ENCODE measurements at regions not wholly inside any gene's neighbourhood (a gene's known extent, or its start where the extent isn't known, plus 50 kb on each side); places are given as distances from the start of the nearest gene placed in this dataset.

- no peaks in the 10 kb centered on the region for H3K27me3 ChIP-seq (ENCODE audit: insufficient read depth, poor library complexity, severe bottlenecking)
- TF ChIP-seq GABPA (IDR thresholded peaks at IDR 0.05; ENCODE audit: low read depth) (no peak), REST (IDR thresholded peaks at IDR 0.05; ENCODE audit: insufficient replicate concordance, low read depth) (no peak)
- TF ChIP-seq, protein P1, sequence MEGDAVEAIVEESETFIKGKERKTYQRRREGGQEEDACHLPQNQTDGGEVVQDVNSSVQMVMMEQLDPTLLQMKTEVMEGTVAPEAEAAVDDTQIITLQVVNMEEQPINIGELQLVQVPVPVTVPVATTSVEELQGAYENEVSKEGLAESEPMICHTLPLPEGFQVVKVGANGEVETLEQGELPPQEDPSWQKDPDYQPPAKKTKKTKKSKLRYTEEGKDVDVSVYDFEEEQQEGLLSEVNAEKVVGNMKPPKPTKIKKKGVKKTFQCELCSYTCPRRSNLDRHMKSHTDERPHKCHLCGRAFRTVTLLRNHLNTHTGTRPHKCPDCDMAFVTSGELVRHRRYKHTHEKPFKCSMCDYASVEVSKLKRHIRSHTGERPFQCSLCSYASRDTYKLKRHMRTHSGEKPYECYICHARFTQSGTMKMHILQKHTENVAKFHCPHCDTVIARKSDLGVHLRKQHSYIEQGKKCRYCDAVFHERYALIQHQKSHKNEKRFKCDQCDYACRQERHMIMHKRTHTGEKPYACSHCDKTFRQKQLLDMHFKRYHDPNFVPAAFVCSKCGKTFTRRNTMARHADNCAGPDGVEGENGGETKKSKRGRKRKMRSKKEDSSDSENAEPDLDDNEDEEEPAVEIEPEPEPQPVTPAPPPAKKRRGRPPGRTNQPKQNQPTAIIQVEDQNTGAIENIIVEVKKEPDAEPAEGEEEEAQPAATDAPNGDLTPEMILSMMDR (IDR thresholded peaks at IDR 0.05; ENCODE audit: insufficient read depth, low read length) = no peak
- no peak overlapping the region for H3K27ac ChIP-seq (replicated peaks)
- no peak overlapping the region for H3K4me3 ChIP-seq (replicated peaks; ENCODE audit: insufficient read depth, low read length)
- no peak for DNase-seq (ENCODE audit: low read depth in 1 of 2, low spot score in 1 of 2)
Measured at GRCh38 chr2:145753041-145753608, 1233.2 kb upstream of the ZEB2 start.

DNA sequence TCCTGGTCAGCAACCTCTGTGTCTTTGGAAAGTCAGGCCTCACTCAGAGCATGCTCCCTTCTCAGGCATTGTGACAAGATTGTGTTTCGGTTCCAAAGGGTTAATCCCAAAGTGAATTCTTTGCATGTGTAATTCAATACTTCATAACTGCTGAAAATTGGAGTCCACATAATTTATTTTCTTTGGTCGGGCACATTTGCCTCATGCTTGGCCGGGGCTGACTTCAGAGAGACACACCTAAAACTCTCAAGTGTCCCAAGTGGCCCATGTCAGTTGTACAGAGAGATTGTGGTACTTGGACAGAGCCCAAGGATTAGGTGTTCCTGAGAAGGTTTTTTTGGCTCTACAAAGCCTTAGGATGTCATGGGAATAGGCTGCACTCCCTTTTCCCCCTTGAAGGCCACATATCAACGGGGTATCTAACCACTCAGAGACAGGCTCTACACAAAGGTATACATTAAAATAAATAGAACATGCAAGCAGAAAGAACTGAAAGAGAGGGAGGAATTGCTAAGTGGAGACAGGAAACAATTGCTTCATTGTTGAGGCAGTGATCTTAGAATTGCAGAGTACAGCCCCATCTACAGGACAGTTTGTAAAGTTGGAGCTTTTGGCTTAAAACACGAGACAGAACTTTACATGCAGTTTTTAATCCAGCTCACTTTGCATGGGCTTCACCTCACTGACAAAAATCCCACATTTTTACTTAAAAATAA, 1232.3 kb upstream of the ZEB2 start:
- H3K27me3 ChIP-seq (ENCODE audit: insufficient read depth, poor library complexity, severe bottlenecking) = no peaks in the 10 kb centered on the region
- no peak overlapping the region for H3K4me3 ChIP-seq (replicated peaks; ENCODE audit: insufficient read depth, low read length)
- no peak overlapping the region for H3K27ac ChIP-seq (replicated peaks)
- DNase-seq (ENCODE audit: low read depth in 1 of 2, low spot score in 1 of 2) = peak; percentile 44 to 46
- TF ChIP-seq, protein P1 (IDR thresholded peaks at IDR 0.05; ENCODE audit: insufficient read depth, low read length) = peak; percentile 66
- TF ChIP-seq GABPA (IDR thresholded peaks at IDR 0.05; ENCODE audit: low read depth) = no peak

GRCh38 chr2:145751629-145752028, 1231.7 kb upstream of the ZEB2 start:
- no peak overlapping the region for H3K4me3 ChIP-seq (replicated peaks; ENCODE audit: insufficient read depth, low read length)
- no peak overlapping the region for H3K27ac ChIP-seq (replicated peaks)
- TF ChIP-seq POLR2AphosphoS5 (IDR thresholded peaks at IDR 0.05; ENCODE audit: low read depth) (no peak), SPI1 (IDR thresholded peaks at IDR 0.05; ENCODE audit: borderline replicate concordance, low read depth) (peak; percentile 89), GABPA (IDR thresholded peaks at IDR 0.05; ENCODE audit: low read depth) (no peak), REST (IDR thresholded peaks at IDR 0.05; ENCODE audit: insufficient replicate concordance, low read depth) (no peak)
- DNase-seq (ENCODE audit: low read depth in 1 of 2, low spot score in 1 of 2) = peak; percentile 28 to 76
- no peaks in the 10 kb centered on the region for H3K27me3 ChIP-seq (ENCODE audit: insufficient read depth, poor library complexity, severe bottlenecking)

- Histone ChIP-seq H3K27me3 (ENCODE audit: insufficient read depth, poor library complexity, severe bottlenecking) (no peaks in the 10 kb centered on the region), H3K27ac (replicated peaks) (no peak overlapping the region), H3K4me3 (replicated peaks; ENCODE audit: insufficient read depth, low read length) (no peak overlapping the region)
- no peak for DNase-seq (ENCODE audit: low read depth in 1 of 2, low spot score in 1 of 2)
- TF ChIP-seq, protein P1 (IDR thresholded peaks at IDR 0.05; ENCODE audit: insufficient read depth, low read length) = no peak
- TF ChIP-seq SPI1 (IDR thresholded peaks at IDR 0.05; ENCODE audit: borderline replicate concordance, low read depth) = no peak
- TF ChIP-seq REST (IDR thresholded peaks at IDR 0.05; ENCODE audit: insufficient replicate concordance, low read depth) = no peak
- no peak for TF ChIP-seq POLR2AphosphoS5 (IDR thresholded peaks at IDR 0.05; ENCODE audit: low read depth)
- no peak for TF ChIP-seq GABPA (IDR thresholded peaks at IDR 0.05; ENCODE audit: low read depth)
Measured at GRCh38 chr2:145751155-145751554, 1231.2 kb upstream of the ZEB2 start.

Data from HL-60 (cell line).